Hematopoietic multipotent progenitor cell treated with erythropoietin and hydrocortisone succinate and interleukin-3 and kit ligand, for 15 days (in vitro differentiated cells): ENCODE measurements at regions not wholly inside any gene's neighbourhood (a gene's known extent, or its start where the extent isn't known, plus 50 kb on each side); places are given as distances from the start of the nearest gene placed in this dataset.

Experiments
- DNase-seq: peaks from one replicate; pipeline ENCODE4 v3.0.0-alpha.2; 2015; ENCODE audit warnings: low spot score

GRCh38 chr10:94192974-94193373 is 169.8 kb downstream of the NOC3L start:
- no peak for DNase-seq

- no peak for DNase-seq
Observed at GRCh38 chr10:94193466-94193924, 169.2 kb downstream of the NOC3L start.

- no peak for DNase-seq
Observed at GRCh38 chr10:94194256-94194655, 168.5 kb downstream of the NOC3L start.

GRCh38 chr10:94197241-94197640 is 165.5 kb downstream of the NOC3L start:
- no peak for DNase-seq

GRCh38 chr10:94198324-94198723 is 164.4 kb downstream of the NOC3L start:
- DNase-seq: no peak

GRCh38 chr10:94199565-94199964 is 163.2 kb downstream of the NOC3L start:
- no peak for DNase-seq

- DNase-seq: no peak
Observed at GRCh38 chr10:94200146-94200837, 162.4 kb downstream of the NOC3L start.

GRCh38 chr10:94205396-94205831 is 157.3 kb downstream of the NOC3L start:
- no peak for DNase-seq

- DNase-seq: no peak
Observed at GRCh38 chr10:94206176-94206575, 156.6 kb downstream of the NOC3L start.

- DNase-seq: no peak
Observed at GRCh38 chr10:94208315-94208714, 154.4 kb downstream of the NOC3L start.

- DNase-seq: no peak
Observed at GRCh38 chr10:94210440-94211168, 152.1 kb downstream of the NOC3L start.

- no peak for DNase-seq
Observed at GRCh38 chr10:94211169-94211510, 151.6 kb downstream of the NOC3L start.

- no peak for DNase-seq
Observed at GRCh38 chr10:94213001-94213530, 149.7 kb downstream of the NOC3L start.

GRCh38 chr10:94213980-94214379 is 148.8 kb downstream of the NOC3L start:
- no peak for DNase-seq

GRCh38 chr10:94214481-94214893 is 148.3 kb downstream of the NOC3L start:
- no peak for DNase-seq

GRCh38 chr10:94216201-94216600 is 146.5 kb downstream of the NOC3L start:
- DNase-seq: no peak

- no peak for DNase-seq
Observed at GRCh38 chr10:94217411-94217810, 145.3 kb downstream of the NOC3L start.

GRCh38 chr10:94218493-94219183 is 144.1 kb downstream of the NOC3L start:
- no peak for DNase-seq

- DNase-seq: no peak
Observed at GRCh38 chr10:94219829-94220228, 142.9 kb downstream of the NOC3L start.

- no peak for DNase-seq
Observed at GRCh38 chr10:94220717-94221116, 142.0 kb downstream of the NOC3L start.

GRCh38 chr10:94223702-94224370 is 138.9 kb downstream of the NOC3L start:
- no peak for DNase-seq

- no peak for DNase-seq
Observed at GRCh38 chr10:94224656-94225055, 138.1 kb downstream of the NOC3L start.
